GM18858 (cell line): ENCODE measurements at regions not wholly inside any gene's neighbourhood (a gene's known extent, or its start where the extent isn't known, plus 50 kb on each side); places are given as distances from the start of the nearest gene placed in this dataset.

Source experiments
- ATAC-seq: cut with Tn5 transposase; IDR thresholded peaks from one replicate; pipeline ENCODE4 v1.9.1; 2021; ENCODE audit not compliant: unreplicated experiment

DNA sequence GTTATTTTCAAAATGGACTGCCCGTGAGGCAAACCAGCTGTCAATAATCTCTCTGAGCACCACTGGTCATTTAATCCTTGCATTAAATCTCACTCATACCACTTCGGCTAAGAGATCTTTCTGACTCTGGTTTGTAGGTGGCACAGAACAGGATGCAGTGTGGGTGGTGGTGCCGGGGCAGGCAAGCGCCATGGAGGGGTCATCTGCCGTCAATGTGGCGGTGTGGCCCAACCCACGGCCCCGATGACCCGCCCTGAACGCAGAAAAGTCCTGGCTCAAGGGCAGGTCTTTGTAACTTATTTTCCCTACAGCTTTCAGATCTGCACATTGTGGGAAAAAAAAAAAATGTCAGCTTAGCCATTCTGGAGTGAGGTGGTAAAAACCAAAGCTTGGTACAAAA lies 73.2 kb upstream of the MGMT start:
- no peak for ATAC-seq

DNA sequence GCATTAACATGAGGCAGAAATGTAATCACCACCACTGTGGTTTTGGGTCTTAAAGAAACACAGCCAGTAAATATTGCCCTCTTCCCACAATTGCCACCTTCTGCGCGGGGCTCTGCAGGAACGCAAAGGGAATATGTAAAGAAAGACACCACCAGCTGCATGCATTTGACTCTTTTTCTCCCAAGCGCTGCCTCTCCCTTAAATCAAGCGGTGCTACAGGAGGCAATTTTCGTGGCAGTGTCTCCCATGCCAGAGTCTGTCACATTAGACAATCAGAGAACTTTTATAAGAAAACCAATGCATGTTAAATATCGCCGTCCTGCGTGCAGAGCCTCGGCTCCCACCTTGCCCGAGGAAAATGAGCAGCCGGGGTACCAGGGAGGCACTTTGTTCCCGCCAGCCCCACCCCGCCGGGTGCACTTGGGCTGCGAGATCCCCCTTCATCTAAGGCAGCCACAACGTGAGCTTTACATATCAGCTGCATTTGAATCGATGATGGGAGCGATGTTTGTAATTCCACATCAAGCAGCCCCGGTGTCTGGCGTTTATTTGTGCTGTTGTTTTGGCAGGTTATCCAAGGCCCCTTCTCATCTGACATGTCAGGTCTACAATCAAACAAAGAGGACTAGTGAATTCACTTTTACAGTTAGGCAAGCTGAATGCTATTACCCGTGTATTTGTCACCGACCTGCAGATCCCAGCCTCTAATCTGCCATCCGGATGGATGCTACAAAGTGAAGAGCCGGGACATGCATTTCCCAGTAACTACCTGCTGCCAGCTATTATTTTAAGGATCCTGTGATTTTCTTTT lies 72.3 kb upstream of the MGMT start:
- no peak for ATAC-seq

DNA sequence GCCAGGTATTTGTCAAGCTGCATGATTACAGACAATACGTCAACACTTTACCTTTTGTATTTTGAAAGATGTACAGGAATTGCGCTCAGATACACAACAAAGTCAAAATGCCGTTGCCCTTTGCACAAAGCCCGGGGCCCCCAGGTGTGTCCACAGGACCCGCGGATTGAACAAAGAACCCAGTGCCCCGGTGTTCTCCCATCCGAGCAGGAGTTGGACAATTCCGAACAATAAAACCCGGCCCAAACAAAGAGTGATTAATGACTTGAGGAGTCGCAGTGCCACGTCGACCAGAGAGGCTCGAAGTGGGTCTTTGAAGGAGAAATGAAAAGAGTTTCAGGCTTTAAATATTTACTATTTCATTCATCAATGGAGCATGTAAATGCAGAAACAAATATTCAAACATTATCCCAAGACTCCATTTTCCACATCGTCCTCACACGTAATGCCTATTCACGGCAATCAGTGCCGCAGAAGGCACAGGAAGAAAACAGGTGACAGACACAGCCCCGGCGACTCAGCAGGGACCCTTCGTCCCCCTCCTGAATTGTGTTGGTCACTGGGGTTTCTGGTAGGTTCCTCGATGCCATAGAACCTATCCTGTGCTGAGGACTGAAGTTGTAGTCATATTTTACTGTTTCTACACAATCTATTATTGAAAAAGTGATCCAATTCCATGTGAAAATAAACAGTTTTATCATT lies 70.9 kb upstream of the MGMT start:
- ATAC-seq, result no peak

DNA sequence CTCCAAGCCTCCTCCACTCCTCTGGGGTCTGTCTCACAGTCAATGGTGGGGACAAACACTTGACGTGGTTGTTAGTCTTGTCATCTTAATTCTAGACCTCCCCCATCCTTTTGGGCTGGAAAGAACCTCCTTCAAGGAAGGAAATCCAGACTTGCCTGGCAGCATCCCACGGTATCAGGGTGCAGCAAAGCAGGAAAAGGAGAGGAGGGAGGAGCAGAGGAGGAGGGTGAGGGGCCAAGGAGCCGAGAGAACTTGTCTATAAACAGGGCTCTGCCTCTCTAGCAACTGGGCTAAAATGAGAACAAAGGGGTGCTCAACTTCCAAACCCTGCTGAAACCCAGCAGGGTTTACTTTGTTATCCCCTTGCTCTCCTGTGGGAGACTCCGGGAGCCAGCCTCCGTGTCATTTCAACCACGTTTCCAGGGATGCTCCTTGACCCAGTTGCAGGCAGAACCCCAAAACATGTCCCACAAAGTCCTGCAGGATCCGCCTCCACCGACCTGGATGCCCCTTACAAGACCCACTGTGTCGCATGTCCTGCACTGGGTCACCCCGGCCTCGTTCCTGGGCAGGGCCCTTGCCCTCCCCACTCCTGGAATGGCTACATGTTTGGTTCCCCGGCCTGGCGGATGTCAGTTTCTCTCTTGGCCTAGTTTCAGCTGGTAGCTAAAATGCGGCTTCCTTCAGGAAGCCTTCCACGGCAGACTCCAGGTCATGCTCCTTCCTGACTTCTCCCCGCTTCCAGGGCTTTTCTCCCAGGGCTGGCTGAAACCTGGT lies 69.7 kb upstream of the MGMT start:
- no peak for ATAC-seq

DNA sequence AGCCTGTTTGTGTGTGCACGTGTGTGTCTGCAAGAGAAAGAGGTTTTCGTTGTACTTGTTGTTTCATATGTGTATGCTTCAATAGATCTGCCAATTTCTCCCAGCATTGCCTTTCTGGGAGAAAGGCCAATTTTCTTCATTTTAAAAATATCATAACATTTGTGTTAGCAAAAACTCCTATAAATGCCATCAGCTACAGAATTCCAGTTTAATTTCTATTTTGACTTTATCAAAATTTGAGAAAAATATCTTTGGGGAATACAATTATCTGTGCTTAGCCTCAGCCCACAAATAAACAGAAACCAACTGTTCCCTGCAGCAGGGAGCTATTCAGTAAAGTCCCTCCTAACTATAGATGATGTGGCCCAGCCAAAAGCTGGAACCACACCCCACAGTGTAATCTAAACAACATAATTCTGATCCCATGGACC lies 68.3 kb upstream of the MGMT start:
- no peak for ATAC-seq

DNA sequence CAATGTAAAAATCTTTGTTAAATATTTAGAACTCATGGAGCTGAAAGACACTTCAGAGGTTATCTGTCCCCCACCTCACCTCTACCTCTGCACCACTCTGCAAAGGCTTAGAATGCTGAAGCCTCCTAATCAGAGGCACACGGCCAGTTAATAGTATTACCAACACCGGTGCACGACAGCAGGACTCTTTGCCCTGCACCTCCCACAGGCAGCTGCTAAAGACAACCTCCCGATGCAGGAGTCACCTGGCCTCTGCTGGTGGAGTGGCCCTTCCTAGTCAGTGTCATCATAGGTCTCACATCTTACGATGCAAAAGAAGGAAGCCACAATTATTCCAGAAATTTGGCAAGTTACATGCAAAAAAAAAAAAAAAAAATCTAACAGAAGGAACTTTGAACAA lies 66.6 kb upstream of the MGMT start:
- ATAC-seq, result no peak

DNA sequence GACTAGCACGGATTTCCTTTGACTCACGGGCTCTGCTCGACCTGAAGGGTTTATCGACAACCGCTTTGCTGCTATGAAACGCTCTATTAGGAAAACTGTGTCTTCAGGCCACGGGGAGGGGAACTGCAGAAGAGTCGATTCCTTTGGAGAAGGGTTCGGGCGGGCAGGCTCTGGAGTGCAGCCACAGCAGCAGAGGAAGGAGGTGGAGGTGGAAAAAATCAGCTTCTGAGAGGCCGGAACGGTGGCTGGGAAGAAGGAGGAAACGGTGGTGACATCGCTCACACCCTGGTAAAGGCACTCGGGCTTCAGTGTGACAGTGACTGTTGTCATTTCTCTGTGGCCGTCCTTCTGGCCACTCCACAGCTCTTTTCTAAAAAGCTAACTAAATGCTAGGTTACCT lies 64.6 kb upstream of the MGMT start:
- ATAC-seq, result no peak

DNA sequence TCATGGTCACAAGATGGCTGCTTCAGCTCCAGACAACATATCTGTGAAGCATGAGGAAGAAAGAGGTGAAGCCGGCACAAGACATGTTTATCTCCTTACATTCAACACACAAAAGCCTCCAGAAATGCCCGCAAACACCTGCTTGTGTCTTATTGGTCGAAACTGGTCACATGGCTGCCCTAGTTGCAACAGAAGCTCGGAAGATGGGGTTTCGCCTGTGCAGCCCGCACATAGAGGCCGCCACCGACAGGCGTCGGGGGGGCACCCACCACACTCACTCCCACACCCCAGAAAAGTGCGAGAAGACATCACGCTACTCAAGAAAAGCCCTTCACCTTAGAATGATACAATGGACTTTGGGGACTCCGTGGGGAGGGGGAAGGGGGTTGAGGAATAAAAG lies 63.0 kb upstream of the MGMT start:
- ATAC-seq, result no peak

DNA sequence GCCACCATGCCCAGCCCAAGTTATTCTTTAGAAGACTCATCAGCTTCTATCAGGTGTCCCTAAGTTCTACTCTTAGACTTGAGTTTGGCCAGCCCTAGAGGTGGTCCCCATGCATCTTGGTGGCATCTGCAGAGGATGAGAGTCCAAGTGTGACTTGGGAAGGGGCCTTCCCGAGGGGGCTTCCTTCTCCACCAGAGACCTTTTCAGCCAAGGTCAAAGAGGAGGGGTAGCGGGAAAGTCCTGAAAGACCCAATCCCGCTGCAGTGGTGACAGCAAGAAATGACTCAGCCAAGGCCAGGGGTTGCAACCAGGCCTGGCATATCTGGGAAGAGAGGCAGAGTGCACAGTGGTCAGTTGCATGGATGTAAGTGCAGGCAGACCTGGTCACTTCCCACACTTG lies 61.7 kb upstream of the MGMT start:
- no peak for ATAC-seq

DNA sequence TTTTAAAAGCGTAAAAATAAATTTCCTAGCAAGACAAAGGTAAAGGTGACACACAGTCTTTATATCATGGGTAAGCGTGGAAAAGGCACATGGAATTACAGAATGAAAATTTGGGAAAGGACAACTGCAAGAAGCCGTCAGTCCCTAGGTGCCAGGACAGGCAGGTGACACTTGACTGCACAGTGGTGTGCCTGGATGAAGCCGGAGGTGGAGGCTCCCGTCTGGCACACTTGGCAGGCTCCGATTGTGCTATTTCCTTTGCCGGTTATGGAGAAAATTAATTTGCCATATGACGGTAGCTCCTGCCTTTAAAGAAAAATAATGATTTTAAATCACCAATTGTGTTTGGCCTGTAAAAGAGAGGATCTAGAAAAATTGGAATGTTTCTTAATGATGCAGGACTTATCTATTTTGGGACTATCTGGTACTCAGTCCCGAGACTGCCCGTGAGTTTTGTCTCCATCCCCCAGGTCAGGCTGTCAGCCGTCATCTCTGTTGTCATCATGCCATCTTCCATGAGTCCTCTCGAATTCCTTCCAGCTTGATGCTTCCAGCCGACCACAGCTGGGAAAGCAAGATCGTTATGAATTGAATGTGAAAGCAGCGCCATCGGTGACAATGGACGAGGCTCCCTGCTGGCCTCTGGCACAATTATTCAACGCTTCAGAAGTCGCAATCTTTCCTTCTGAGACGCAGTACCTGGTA lies 56.2 kb upstream of the MGMT start:
- ATAC-seq, result no peak

DNA sequence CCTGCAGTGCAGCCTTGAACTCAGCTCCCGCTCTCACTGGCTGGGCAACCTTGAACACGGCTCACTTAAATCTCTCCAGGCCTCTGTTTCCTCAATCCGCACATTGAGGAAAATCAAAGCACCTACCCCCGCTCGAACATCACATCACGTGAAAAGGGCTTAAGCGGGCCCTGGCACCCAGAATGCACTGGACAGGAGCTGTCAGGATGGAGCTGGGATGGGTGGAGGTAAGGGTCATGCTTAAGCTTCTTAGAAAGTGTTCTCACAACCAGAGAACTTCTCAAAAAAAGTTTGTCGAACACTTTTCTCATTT lies 55.7 kb upstream of the MGMT start:
- ATAC-seq, result no peak

DNA sequence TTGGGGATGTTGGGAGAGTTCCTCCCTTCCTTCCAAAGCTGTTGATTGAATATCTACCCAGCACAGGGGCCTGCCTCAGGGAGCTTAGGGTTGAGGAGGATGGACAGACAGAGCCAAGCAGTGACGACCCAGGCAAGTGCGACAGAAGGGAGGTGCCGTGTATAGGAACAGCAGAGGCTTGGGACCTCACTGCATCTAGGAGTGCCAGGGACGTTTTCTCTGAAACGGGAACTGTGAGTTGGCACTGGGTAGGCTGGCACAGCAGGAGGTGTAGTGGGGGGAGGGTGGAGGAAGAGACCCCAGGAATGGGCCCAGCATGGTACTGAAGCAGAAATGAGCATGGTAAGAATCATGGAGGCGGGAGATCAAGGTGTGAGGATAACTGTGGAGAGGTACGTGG lies 55.3 kb upstream of the MGMT start:
- no peak for ATAC-seq

DNA sequence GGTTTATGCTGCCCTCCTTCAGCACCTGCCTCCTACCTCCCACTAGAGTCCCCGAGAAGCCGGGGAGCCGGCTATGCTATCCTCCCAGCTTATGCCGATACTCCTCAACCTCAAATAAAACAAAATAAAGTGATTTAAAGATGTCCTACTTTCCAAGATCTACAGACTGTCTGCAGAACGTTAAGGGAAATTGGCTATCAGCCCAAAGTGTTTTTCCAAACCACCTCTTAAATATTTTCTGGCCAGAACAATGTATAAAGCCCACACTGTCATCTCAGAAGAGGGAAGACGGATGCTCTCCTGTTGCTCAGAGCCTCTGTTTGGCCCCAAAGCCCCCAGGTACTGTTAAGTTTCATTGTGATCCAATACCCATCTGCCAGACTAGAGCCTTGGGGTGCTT lies 54.0 kb upstream of the MGMT start:
- ATAC-seq, result no peak

DNA sequence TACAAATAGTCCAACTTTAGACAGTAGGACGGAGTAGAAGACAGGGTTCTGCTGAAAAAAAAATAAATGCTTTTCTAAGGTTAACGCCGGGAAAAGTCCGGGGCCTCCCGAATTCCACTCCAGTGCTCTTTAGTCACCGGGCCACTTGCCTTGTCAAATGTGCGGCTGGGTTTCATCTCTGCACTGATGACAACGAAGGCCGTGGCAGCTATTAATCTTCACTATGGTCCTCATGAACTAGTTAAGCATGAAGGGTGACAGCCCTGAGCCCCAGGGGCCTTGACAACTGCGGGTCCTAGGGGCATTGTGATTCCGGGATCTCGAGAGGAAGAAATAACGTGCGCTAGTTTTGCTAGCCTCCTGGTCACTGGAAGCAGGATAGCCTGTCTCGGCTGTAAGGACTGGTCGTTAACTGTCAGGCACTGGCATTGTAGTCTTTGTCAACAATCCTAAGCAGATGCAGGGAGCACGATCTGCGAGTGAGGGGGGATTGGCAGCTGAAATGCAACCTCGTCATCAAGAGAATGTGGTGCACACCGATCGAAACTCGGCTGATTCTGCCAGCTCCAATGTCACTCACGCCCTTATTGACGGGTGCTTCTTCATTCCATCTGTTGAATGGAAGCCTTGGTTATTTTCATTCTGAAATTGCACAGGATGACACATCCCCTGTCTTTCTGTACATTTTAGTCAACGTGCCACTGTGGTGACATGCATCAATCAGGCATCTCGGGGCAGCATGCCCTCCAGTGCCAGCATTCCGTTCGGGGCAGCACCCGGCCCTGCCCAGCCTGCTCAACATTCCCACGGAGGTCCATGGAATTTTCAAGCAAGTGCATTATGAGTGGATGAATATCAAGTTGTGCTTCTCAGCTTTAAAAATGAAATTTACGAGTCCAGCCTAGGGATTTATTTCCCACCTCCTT lies 51.6 kb upstream of the MGMT start:
- ATAC-seq, result no peak

DNA sequence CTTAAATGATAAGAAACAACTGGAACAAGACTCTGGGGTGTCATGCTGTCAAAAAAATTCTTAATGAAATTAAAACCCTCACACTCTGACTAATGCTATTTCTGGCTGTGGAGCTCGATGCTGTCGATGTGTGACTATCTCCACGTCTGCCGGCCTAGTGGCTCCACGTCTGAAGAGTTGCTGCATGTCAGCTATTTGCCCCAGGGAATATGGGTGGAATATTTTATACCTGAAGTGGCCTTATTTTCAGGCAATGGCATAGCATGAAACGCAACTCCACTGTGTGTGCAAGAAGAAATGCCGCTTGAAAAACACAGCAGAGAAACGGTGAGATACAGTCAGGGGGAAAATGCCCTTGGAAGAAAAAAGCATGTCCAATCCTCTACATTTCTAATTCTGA lies 50.9 kb upstream of the MGMT start:
- no peak for ATAC-seq

DNA sequence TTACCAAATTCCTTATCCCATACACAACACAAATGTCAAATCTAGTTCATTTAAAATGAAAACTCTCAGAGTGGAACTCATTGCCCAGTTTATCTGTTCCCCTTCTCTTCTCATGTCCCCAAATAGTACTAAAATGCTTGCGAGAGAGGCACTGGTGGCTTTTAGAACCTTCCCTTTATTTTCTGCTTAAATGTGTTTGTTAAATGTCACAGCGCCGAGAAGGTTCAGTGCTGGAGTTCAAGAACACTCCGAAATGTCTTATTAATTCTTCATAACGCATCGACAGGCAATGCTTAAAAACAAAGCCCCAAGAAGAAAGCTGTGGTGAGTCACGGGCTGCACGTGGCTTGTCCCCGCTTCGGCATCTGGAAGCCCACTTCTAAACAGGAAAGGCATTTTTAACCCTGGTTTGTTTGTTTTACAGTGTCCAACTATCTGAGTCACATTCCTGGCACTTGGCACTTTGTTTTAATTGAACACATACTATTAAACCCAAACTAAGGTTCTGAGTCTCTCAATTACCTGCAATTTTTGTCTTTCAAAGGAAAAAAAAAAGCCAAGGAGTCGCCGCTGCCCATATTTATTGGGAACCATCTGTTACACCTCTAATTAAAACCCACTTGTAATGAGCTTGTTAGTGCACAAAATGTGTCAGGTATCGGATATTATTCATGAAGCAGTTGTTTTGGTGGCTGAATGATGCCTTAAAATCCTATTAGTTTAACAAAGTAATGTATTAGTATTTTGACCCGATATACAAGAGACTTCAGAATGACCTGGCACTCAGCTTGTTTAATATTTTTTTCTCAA lies 49.9 kb upstream of the MGMT start:
- ATAC-seq, result no peak
